ENCODE measurements at regions not wholly inside any gene's neighbourhood (a gene's known extent, or its start where the extent isn't known, plus 50 kb on each side); places are given as distances from the start of the nearest gene placed in this dataset.
"Not testable (repeated sequence)": the region's sequence is repeated elsewhere in the genome, so short reads cannot be mapped to it uniquely, and the experiment has no call there.

- no peaks in the 10 kb centered on the region for H3K4me1 ChIP-seq (ENCODE audit: control insufficient read depth in 2 of 2, insufficient read depth in 2 of 2, low read length in 1 of 2)
- 88 to 90% methylated on average over 3 of the region's 3 CpGs for WGBS, 2 donors
- H3K27ac ChIP-seq (ENCODE audit: low read depth in 2 of 2, low read length in 1 of 2), result no peak overlapping the region
- no peaks in the 10 kb centered on the region for H3K36me3 ChIP-seq (ENCODE audit: control insufficient read depth in 2 of 2, insufficient read depth in 2 of 2, low read length in 1 of 2)
- no peak overlapping the region for H3K4me3 ChIP-seq (ENCODE audit: low read depth in 1 of 2, low read length in 2 of 2)
- no peaks in the 10 kb centered on the region for H3K27me3 ChIP-seq (ENCODE audit: control insufficient read depth in 1 of 2, insufficient read depth in 2 of 2, low read length in 2 of 2)
- no peaks in the 10 kb centered on the region for H3K9me3 ChIP-seq (ENCODE audit: control insufficient read depth in 2 of 2, insufficient read depth in 1 of 2, low read depth in 1 of 2, low read length in 1 of 2)
Measured at GRCh38 chr12:126436041-126436440, 1370.8 kb downstream of the AACS start.

- WGBS, 2 donors, result 80 to 89% methylated on average over 1 of the region's 1 CpG
- Histone ChIP-seq H3K36me3 (ENCODE audit: control insufficient read depth in 2 of 2, insufficient read depth in 2 of 2, low read length in 1 of 2) (no peaks in the 10 kb centered on the region), H3K27me3 (ENCODE audit: control insufficient read depth in 1 of 2, insufficient read depth in 2 of 2, low read length in 2 of 2) (no peaks in the 10 kb centered on the region), H3K27ac (ENCODE audit: low read depth in 2 of 2, low read length in 1 of 2) (no peak overlapping the region), H3K4me3 (ENCODE audit: low read depth in 1 of 2, low read length in 2 of 2) (no peak overlapping the region), H3K9me3 (ENCODE audit: control insufficient read depth in 2 of 2, insufficient read depth in 1 of 2, low read depth in 1 of 2, low read length in 1 of 2) (no peaks in the 10 kb centered on the region), H3K4me1 (ENCODE audit: control insufficient read depth in 2 of 2, insufficient read depth in 2 of 2, low read length in 1 of 2) (no peaks in the 10 kb centered on the region)
Measured at GRCh38 chr12:126437934-126438333, 1372.7 kb downstream of the AACS start.

DNA sequence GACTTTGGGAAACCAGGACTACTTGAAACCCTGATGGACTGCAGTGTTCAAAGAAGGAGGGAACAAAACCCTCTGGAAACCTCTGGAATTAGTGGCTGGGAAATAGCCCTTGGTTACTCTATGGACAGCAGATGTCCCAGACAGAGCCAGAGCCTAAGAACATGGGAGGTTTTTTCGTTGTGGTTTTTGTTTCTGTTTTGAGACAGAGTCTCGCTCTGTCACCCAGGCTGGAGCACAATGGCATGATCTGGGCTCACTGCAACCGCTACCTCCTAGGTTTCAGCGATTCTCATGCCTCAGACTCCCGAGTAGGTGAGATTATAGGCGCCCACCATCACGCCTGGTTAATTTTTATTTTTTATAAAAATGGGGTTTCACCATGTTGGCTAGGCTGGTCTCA lies 1378.7 kb downstream of the AACS start:
- WGBS, 2 donors, result 83 to 86% methylated on average over 7 of the region's 7 CpGs
- no peaks in the 10 kb centered on the region for H3K4me1 ChIP-seq (ENCODE audit: control insufficient read depth in 2 of 2, insufficient read depth in 2 of 2, low read length in 1 of 2)

GRCh38 chr12:126447346-126447745 lies 1382.1 kb downstream of the AACS start:
- H3K27ac ChIP-seq (ENCODE audit: low read depth in 2 of 2, low read length in 1 of 2), result no peak overlapping the region
- WGBS, 2 donors, result 73 to 74% methylated on average over 5 of the region's 5 CpGs
- H3K4me1 ChIP-seq (ENCODE audit: control insufficient read depth in 2 of 2, insufficient read depth in 2 of 2, low read length in 1 of 2), result no peaks in the 10 kb centered on the region
- no peaks in the 10 kb centered on the region for H3K9me3 ChIP-seq (ENCODE audit: control insufficient read depth in 2 of 2, insufficient read depth in 1 of 2, low read depth in 1 of 2, low read length in 1 of 2)
- H3K4me3 ChIP-seq (ENCODE audit: low read depth in 1 of 2, low read length in 2 of 2), result no peak overlapping the region
- H3K36me3 ChIP-seq (ENCODE audit: control insufficient read depth in 2 of 2, insufficient read depth in 2 of 2, low read length in 1 of 2), result no peaks in the 10 kb centered on the region
- H3K27me3 ChIP-seq (ENCODE audit: control insufficient read depth in 1 of 2, insufficient read depth in 2 of 2, low read length in 2 of 2), result no peaks in the 10 kb centered on the region

More for the DNA sequence above, 1378.7 kb downstream of the AACS start:
- Histone ChIP-seq H3K27me3 (ENCODE audit: control insufficient read depth in 1 of 2, insufficient read depth in 2 of 2, low read length in 2 of 2) (no peaks in the 10 kb centered on the region), H3K4me3 (ENCODE audit: low read depth in 1 of 2, low read length in 2 of 2) (no peak overlapping the region), H3K9me3 (ENCODE audit: control insufficient read depth in 2 of 2, insufficient read depth in 1 of 2, low read depth in 1 of 2, low read length in 1 of 2) (no peaks in the 10 kb centered on the region), H3K27ac (ENCODE audit: low read depth in 2 of 2, low read length in 1 of 2) (no peak overlapping the region), H3K36me3 (ENCODE audit: control insufficient read depth in 2 of 2, insufficient read depth in 2 of 2, low read length in 1 of 2) (no peaks in the 10 kb centered on the region)

GRCh38 chr12:126451809-126452208 lies 1386.6 kb downstream of the AACS start:
- no peaks in the 10 kb centered on the region for H3K4me1 ChIP-seq (ENCODE audit: control insufficient read depth in 2 of 2, insufficient read depth in 2 of 2, low read length in 1 of 2)
- no peaks in the 10 kb centered on the region for H3K9me3 ChIP-seq (ENCODE audit: control insufficient read depth in 2 of 2, insufficient read depth in 1 of 2, low read depth in 1 of 2, low read length in 1 of 2)
- WGBS, 2 donors, result 50 to 84% methylated on average over 4 of the region's 4 CpGs

GRCh38 chr12:126452686-126453085 lies 1387.5 kb downstream of the AACS start:
- not testable (repeated sequence) for H3K4me1 ChIP-seq (ENCODE audit: control insufficient read depth in 2 of 2, insufficient read depth in 2 of 2, low read length in 1 of 2)

More at GRCh38 chr12:126451809-126452208, 1386.6 kb downstream of the AACS start:
- Histone ChIP-seq H3K27me3 (ENCODE audit: control insufficient read depth in 1 of 2, insufficient read depth in 2 of 2, low read length in 2 of 2) (no peaks in the 10 kb centered on the region), H3K36me3 (ENCODE audit: control insufficient read depth in 2 of 2, insufficient read depth in 2 of 2, low read length in 1 of 2) (no peaks in the 10 kb centered on the region), H3K27ac (ENCODE audit: low read depth in 2 of 2, low read length in 1 of 2) (no peak overlapping the region), H3K4me3 (ENCODE audit: low read depth in 1 of 2, low read length in 2 of 2) (no peak overlapping the region)

GRCh38 chr12:126454581-126454980 lies 1389.3 kb downstream of the AACS start:
- WGBS, 2 donors, result 50 to 60% methylated on average over 5 of the region's 5 CpGs
- no peak overlapping the region for H3K27ac ChIP-seq (ENCODE audit: low read depth in 2 of 2, low read length in 1 of 2)
- H3K4me3 ChIP-seq (ENCODE audit: low read depth in 1 of 2, low read length in 2 of 2), result no peak overlapping the region
- no peaks in the 10 kb centered on the region for H3K4me1 ChIP-seq (ENCODE audit: control insufficient read depth in 2 of 2, insufficient read depth in 2 of 2, low read length in 1 of 2)
- H3K27me3 ChIP-seq (ENCODE audit: control insufficient read depth in 1 of 2, insufficient read depth in 2 of 2, low read length in 2 of 2), result no peaks in the 10 kb centered on the region
- H3K9me3 ChIP-seq (ENCODE audit: control insufficient read depth in 2 of 2, insufficient read depth in 1 of 2, low read depth in 1 of 2, low read length in 1 of 2), result peaks cover 0 to 3% of the 10 kb centered on the region in 2 donors
- no peaks in the 10 kb centered on the region for H3K36me3 ChIP-seq (ENCODE audit: control insufficient read depth in 2 of 2, insufficient read depth in 2 of 2, low read length in 1 of 2)

More at GRCh38 chr12:126452686-126453085, 1387.5 kb downstream of the AACS start:
- not testable (repeated sequence) for H3K27ac ChIP-seq (ENCODE audit: low read depth in 2 of 2, low read length in 1 of 2); H3K36me3 ChIP-seq (ENCODE audit: control insufficient read depth in 2 of 2, insufficient read depth in 2 of 2, low read length in 1 of 2); H3K4me3 ChIP-seq (ENCODE audit: low read depth in 1 of 2, low read length in 2 of 2); H3K9me3 ChIP-seq (ENCODE audit: control insufficient read depth in 2 of 2, insufficient read depth in 1 of 2, low read depth in 1 of 2, low read length in 1 of 2); H3K27me3 ChIP-seq (ENCODE audit: control insufficient read depth in 1 of 2, insufficient read depth in 2 of 2, low read length in 2 of 2)
- WGBS, 2 donors, result 95 to 96% methylated on average over 9 of the region's 9 CpGs

DNA sequence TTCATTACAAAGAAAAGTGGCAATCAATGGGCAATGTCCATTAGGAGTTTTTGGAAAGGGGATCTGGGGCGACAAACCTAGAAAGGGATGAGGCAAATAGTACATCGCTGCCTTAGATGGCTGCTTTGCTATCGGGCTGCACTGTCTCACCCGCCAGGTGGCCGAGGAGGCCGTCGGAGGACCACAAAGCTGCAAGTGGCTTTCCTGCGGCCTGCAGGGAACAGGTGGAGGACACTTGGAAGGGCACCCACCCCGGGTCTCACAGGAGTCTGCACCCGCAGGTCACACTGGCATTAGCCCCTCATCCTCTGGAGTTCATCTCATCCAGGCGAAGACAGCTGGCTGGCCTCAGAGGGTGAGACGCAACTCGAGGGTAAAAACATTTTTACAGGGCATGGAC lies 1392.5 kb downstream of the AACS start:
- no peaks in the 10 kb centered on the region for H3K27me3 ChIP-seq (ENCODE audit: control insufficient read depth in 1 of 2, insufficient read depth in 2 of 2, low read length in 2 of 2)
- no peaks in the 10 kb centered on the region for H3K4me1 ChIP-seq (ENCODE audit: control insufficient read depth in 2 of 2, insufficient read depth in 2 of 2, low read length in 1 of 2)
- H3K9me3 ChIP-seq (ENCODE audit: control insufficient read depth in 2 of 2, insufficient read depth in 1 of 2, low read depth in 1 of 2, low read length in 1 of 2), result peaks cover 0 to 3% of the 10 kb centered on the region in 2 donors
- no peak overlapping the region for H3K4me3 ChIP-seq (ENCODE audit: low read depth in 1 of 2, low read length in 2 of 2)
- H3K36me3 ChIP-seq (ENCODE audit: control insufficient read depth in 2 of 2, insufficient read depth in 2 of 2, low read length in 1 of 2), result no peaks in the 10 kb centered on the region
- WGBS, 2 donors, result 93 to 94% methylated on average over 13 of the region's 13 CpGs
- H3K27ac ChIP-seq (ENCODE audit: low read depth in 2 of 2, low read length in 1 of 2), result no peak overlapping the region

- H3K9me3 ChIP-seq (ENCODE audit: control insufficient read depth in 2 of 2, insufficient read depth in 1 of 2, low read depth in 1 of 2, low read length in 1 of 2), result no peaks in the 10 kb centered on the region
- no peaks in the 10 kb centered on the region for H3K36me3 ChIP-seq (ENCODE audit: control insufficient read depth in 2 of 2, insufficient read depth in 2 of 2, low read length in 1 of 2)
- WGBS, 2 donors, result 79 to 81% methylated on average over 5 of the region's 5 CpGs
- no peak overlapping the region for H3K27ac ChIP-seq (ENCODE audit: low read depth in 2 of 2, low read length in 1 of 2)
- H3K4me3 ChIP-seq (ENCODE audit: low read depth in 1 of 2, low read length in 2 of 2), result no peak overlapping the region
- H3K27me3 ChIP-seq (ENCODE audit: control insufficient read depth in 1 of 2, insufficient read depth in 2 of 2, low read length in 2 of 2), result no peaks in the 10 kb centered on the region
- no peaks in the 10 kb centered on the region for H3K4me1 ChIP-seq (ENCODE audit: control insufficient read depth in 2 of 2, insufficient read depth in 2 of 2, low read length in 1 of 2)
Measured at GRCh38 chr12:126464153-126464552, 1398.9 kb downstream of the AACS start.

GRCh38 chr12:126469211-126469610 lies 1404.0 kb downstream of the AACS start:
- no peak overlapping the region for H3K4me3 ChIP-seq (ENCODE audit: low read depth in 1 of 2, low read length in 2 of 2)
- no peak overlapping the region for H3K27ac ChIP-seq (ENCODE audit: low read depth in 2 of 2, low read length in 1 of 2)
- no peaks in the 10 kb centered on the region for H3K36me3 ChIP-seq (ENCODE audit: control insufficient read depth in 2 of 2, insufficient read depth in 2 of 2, low read length in 1 of 2)
- 89% methylated on average over 2 of the region's 2 CpGs for WGBS, 2 donors
- H3K4me1 ChIP-seq (ENCODE audit: control insufficient read depth in 2 of 2, insufficient read depth in 2 of 2, low read length in 1 of 2), result no peaks in the 10 kb centered on the region
- H3K27me3 ChIP-seq (ENCODE audit: control insufficient read depth in 1 of 2, insufficient read depth in 2 of 2, low read length in 2 of 2), result no peaks in the 10 kb centered on the region
- no peaks in the 10 kb centered on the region for H3K9me3 ChIP-seq (ENCODE audit: control insufficient read depth in 2 of 2, insufficient read depth in 1 of 2, low read depth in 1 of 2, low read length in 1 of 2)
